Activated CD8-positive, alpha-beta memory T cell treated with anti-CD3 and anti-CD28 coated beads, Interleukin-2, amount 50 U/mL, for 48 hours (primary cell): ENCODE measurements at regions not wholly inside any gene's neighbourhood (a gene's known extent, or its start where the extent isn't known, plus 50 kb on each side); places are given as distances from the start of the nearest gene placed in this dataset.

Source experiments
- DNase-seq: peaks from one replicate; pipeline ENCODE4 v3.0.0-alpha.2; 2020

GRCh38 chr6:99064834-99065233 lies 117.1 kb upstream of the FBXL4 start:
- DNase-seq = no peak

GRCh38 chr6:99036672-99037071 lies 88.9 kb upstream of the FBXL4 start:
- no peak for DNase-seq

- DNase-seq = no peak
Measured at GRCh38 chr6:99032396-99032795, 84.7 kb upstream of the FBXL4 start.

GRCh38 chr6:99031957-99032356 lies 84.2 kb upstream of the FBXL4 start:
- no peak for DNase-seq

- no peak for DNase-seq
Measured at GRCh38 chr6:99030915-99031314, 83.2 kb upstream of the FBXL4 start.

- DNase-seq = no peak
Measured at GRCh38 chr6:99026135-99026534, 78.4 kb upstream of the FBXL4 start.

GRCh38 chr6:99024089-99024488 lies 76.3 kb upstream of the FBXL4 start:
- no peak for DNase-seq

GRCh38 chr6:99022039-99022609 lies 74.4 kb upstream of the FBXL4 start:
- no peak for DNase-seq

- DNase-seq = no peak
Measured at GRCh38 chr6:99019381-99019780, 71.6 kb upstream of the FBXL4 start.

- DNase-seq = no peak
Measured at GRCh38 chr6:99017150-99017549, 69.4 kb upstream of the FBXL4 start.

- no peak for DNase-seq
Measured at GRCh38 chr6:99016355-99016754, 68.6 kb upstream of the FBXL4 start.

- no peak for DNase-seq
Measured at GRCh38 chr6:99014061-99014460, 66.3 kb upstream of the FBXL4 start.

- no peak for DNase-seq
Measured at GRCh38 chr6:99013661-99014060, 65.9 kb upstream of the FBXL4 start.

- no peak for DNase-seq
Measured at GRCh38 chr6:99013145-99013544, 65.4 kb upstream of the FBXL4 start.

- DNase-seq = no peak
Measured at GRCh38 chr6:99011151-99011550, 63.4 kb upstream of the FBXL4 start.

- DNase-seq = no peak
Measured at GRCh38 chr6:99002831-99003230, 55.1 kb upstream of the FBXL4 start.

GRCh38 chr6:98998103-98998502 lies 50.4 kb upstream of the FBXL4 start:
- DNase-seq = no peak
